GM12878 (cell line): ENCODE measurements at regions not wholly inside any gene's neighbourhood (a gene's known extent, or its start where the extent isn't known, plus 50 kb on each side); places are given as distances from the start of the nearest gene placed in this dataset.

Experiments used
- MEF2A ChIP-seq: IDR thresholded peaks from 2 replicates; pipeline ENCODE4 v1.6.1; 2011; ENCODE audit warnings: low read depth, mild to moderate bottlenecking, low read length, moderate library complexity; ENCODE audit not compliant: insufficient read depth
- POLR2A ChIP-seq: IDR thresholded peaks from 2 replicates; pipeline ENCODE4 v1.6.1; 2011; ENCODE audit warnings: low read depth, mild to moderate bottlenecking, low read length
- POLR2AphosphoS5 ChIP-seq: IDR thresholded peaks from 2 replicates; pipeline ENCODE4 v1.6.1; 2011; ENCODE audit warnings: mild to moderate bottlenecking, low read length, inconsistent platforms
- SMC3 ChIP-seq: IDR thresholded peaks from 2 replicates; pipeline ENCODE4 v1.6.1; 2011; ENCODE audit warnings: low read length, improper control_type of control experiment, borderline replicate concordance
- TF ChIP-seq, protein P1 (sequence below), 3 experiments: IDR thresholded peaks in 2 of 3; conservative IDR thresholded peaks in 1 of 3; 2 replicates each; pipeline ENCODE4 v1.5.1; 2011; ENCODE audit warnings: low read depth in 3 of 3, low read length in 3 of 3, mild to moderate bottlenecking in 3 of 3, control low read depth in 2 of 3, moderate library complexity in 2 of 3, inconsistent platforms in 1 of 3, mixed read lengths in 1 of 3; ENCODE audit not compliant: control insufficient read depth in 2 of 3, insufficient read depth in 1 of 3; ENCODE audit errors: extremely low read depth in 1 of 3

GRCh38 chr11:92576315-92576714 lies 351.7 kb downstream of the FAT3 start:
- TF ChIP-seq MEF2A (no peak), POLR2AphosphoS5 (no peak), POLR2A (no peak), SMC3 (no peak)
- TF ChIP-seq, protein P1, sequence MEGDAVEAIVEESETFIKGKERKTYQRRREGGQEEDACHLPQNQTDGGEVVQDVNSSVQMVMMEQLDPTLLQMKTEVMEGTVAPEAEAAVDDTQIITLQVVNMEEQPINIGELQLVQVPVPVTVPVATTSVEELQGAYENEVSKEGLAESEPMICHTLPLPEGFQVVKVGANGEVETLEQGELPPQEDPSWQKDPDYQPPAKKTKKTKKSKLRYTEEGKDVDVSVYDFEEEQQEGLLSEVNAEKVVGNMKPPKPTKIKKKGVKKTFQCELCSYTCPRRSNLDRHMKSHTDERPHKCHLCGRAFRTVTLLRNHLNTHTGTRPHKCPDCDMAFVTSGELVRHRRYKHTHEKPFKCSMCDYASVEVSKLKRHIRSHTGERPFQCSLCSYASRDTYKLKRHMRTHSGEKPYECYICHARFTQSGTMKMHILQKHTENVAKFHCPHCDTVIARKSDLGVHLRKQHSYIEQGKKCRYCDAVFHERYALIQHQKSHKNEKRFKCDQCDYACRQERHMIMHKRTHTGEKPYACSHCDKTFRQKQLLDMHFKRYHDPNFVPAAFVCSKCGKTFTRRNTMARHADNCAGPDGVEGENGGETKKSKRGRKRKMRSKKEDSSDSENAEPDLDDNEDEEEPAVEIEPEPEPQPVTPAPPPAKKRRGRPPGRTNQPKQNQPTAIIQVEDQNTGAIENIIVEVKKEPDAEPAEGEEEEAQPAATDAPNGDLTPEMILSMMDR (IDR thresholded peaks at IDR 0.05 in 2 of 3, conservative IDR thresholded peaks at IDR 0.05 in 1 of 3; ENCODE audit: control insufficient read depth in 2 of 3, extremely low read depth in 1 of 3, insufficient read depth in 1 of 3, low read depth in 3 of 3, low read length in 3 of 3): no peak
